GM19463 (cell line): ENCODE measurements at regions not wholly inside any gene's neighbourhood (a gene's known extent, or its start where the extent isn't known, plus 50 kb on each side); places are given as distances from the start of the nearest gene placed in this dataset.

ENCODE experiments used
- ATAC-seq: cut with Tn5 transposase; IDR thresholded peaks from one replicate; pipeline ENCODE4 v1.9.1; 2021; ENCODE audit warnings: mild to moderate bottlenecking, moderate library complexity; ENCODE audit not compliant: unreplicated experiment

GRCh38 chr5:92599217-92599810 lies 981.7 kb downstream of the NR2F1-AS1 start:
- no peak for ATAC-seq

DNA sequence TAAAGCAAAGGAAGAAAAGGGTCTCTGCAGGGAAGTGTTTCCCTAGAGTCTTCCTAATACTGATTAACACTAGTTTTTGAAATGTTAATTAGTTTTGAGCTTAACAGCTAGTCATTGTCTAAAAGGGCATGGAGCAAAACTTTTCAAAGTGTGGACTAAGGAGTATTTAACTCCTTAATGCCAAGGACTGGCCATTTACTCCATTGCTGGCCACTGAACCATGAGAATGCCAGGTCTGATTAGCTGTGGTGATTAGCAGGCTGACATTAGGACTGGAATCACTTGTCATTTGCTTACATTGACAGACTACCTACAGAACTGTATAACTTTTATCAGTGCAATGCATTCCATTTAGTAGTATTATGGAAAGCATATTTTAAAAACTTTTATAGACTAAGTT lies 987.0 kb downstream of the NR2F1-AS1 start:
- ATAC-seq: no peak

DNA sequence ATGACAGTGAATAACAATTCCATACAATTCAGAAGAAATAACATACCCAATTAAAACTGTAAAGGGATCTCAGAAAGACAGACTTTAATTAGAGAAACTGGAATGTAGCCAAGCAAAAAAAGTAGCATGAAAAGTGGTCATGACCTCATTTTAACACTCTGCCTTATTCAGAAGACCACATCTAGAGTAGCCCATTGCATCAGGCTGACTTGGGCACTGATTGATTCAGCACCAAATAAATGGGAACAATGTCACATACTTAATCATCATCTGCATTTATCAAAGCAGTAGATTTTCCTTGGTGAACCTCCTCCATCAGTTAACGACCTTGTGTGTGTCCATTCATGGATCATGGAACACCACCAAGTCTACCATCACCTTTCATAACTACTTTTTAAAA lies 992.1 kb downstream of the NR2F1-AS1 start:
- ATAC-seq: no peak

DNA sequence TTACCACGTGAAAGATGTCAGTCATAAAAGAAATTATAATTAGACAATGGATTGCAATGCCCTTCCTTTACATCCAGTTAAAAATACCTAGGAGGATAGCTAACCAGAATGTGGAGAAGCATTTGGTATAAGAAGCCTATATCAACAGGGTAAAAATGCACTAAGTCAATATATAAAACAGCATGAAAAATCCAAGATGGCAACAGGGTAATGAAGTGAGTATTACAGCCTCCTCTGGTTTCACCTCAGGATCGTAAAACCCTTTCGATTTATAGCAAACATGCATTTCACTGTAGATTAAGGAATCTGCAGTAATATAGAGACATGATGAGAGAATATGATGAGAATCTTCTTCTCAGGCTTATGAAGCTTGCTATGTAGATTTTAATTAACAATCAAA lies 999.3 kb downstream of the NR2F1-AS1 start:
- no peak for ATAC-seq

GRCh38 chr5:92581249-92581648 lies 999.8 kb downstream of the NR2F1-AS1 start:
- ATAC-seq: no peak

DNA sequence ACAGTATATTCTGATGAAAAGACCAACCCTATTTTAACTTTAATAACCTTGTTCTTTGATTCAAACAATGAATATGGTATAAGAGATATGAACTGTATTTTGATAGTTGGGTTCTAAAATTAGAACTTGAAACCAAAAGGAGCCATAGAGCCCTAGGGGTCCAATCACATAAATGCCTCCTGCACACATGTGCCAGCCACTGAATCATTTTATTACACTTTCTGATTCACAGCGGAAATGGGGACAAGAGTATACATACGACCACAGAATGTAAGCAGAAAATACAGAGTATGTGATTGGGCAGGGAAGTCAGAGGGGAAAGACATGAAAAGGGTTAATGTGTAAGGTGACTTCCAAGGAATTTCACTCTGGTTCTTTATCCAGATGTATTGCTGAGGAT lies 1000.2 kb downstream of the NR2F1-AS1 start:
- ATAC-seq: no peak

DNA sequence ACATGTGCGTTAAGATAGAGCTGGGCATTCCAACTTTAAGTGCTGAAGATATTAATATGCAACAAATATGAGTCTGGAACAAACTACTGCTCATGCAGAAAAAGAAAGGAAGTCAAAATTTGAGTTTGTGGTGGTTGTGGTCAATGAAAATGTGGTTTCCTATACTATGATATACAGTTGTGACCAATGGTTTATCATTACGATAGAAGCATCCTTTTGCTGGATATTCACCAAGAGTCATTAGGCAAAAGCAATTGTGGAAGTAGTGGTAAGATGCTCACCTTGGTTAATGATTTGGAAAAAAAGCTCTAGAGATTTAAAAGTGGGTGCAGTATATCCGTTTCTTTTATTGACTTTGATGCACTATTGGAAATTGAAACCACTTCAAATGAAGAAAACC lies 1007.0 kb downstream of the NR2F1-AS1 start:
- no peak for ATAC-seq

DNA sequence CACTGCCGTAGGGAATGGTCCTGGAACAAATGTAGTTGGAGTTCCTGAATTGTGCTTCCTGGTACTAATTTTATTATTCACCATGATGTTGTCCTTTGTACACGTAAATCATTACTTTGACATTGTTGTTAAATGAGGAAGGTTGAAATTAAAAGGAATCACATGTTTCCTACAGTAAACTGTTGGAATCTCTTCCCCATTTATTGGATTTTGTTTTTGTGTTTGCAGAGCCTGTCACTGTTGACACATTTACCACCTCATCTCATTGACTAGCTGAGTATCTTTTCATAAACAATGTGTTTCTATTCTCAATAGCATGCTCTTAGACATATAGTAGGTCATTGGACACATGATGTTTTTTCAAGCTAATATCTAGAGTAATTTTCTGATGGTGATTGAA lies 1012.5 kb downstream of the NR2F1-AS1 start:
- no peak for ATAC-seq

- no peak for ATAC-seq
Observed at GRCh38 chr5:92567831-92568450, 1013.1 kb downstream of the NR2F1-AS1 start.

DNA sequence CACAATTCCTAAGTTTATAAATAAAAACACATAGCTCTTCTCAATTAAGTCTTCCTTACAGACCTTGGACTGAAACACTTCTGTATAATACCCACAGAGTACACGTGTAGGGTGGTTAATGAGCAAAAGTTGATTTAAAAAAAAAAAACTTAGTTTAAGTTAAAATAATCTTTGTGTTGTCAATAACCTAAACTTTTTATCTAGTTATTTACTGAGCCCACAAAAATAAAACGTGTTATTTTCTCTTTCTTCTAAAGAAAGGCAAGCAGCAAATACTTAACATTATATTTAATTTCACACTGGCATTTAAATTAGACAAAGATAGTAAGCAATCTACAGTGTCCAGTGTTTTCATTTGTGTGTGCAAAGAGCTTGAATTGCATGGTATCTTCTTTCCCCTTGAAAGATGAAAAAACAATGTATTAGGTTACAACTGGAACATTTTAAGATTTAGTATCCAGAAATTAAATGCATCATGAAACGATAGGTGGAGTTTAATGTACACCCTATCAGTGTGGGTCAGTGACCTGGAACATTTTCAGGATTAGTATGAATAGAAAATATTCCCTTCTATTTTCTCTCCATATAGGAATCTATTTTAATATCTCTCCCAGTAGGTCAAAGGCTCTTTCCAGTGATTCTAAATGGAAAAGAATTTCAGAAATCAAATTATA lies 1014.8 kb downstream of the NR2F1-AS1 start:
- ATAC-seq: no peak

DNA sequence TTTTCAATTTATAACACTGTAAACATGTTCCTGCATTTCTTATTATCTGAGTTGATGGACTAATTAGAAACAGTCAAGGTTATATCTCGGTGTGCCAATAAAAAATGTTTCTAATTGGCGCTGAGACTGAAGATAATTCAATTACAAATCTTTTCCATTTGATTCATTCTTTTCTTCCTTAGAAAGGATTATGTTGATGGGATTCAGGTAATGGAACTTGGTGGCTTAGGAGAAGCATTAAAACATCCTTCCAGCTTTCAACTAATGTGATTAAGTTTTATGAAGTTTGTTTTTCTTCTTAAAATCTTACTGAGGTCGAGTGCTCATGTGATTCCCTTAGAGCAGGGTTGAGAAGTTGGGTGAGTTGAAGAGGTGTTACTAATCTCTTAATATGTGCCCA lies 1015.3 kb downstream of the NR2F1-AS1 start:
- ATAC-seq: no peak

- no peak for ATAC-seq
Observed at GRCh38 chr5:92562065-92562464, 1019.0 kb downstream of the NR2F1-AS1 start.

GRCh38 chr5:92561411-92561959 lies 1019.5 kb downstream of the NR2F1-AS1 start:
- ATAC-seq: no peak

DNA sequence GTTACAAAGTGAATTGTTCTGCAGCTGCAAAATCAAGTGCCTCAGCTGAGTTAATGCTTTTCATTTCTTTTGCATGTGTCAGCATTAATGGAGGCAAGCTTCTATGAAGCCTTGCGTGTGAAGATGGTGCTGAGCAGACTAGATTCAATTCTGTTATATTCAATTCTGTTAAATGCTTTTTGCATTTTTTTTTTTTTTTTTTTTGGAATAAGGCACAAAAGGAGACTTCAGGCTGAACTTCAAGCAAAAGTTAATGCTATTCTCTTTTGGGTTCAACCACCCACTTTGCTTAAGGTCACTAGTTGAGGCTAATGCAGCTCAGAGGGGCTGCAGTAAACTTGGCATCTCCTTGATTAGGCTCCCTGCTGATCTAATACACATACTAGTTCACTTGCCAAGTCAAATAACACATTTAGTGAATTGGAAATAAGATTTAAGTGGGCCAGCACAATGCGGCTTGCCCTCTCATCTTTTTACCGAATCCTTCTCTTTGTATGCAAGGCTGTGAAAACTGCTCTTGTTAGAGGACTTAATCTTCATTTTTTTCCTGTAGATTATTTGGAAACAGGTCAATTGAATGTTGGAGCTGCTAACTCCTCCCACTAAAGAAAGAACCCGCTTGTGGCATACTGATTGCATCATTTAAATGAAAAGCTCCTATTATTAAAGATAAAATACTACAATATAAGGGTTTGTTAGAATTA lies 1020.2 kb downstream of the NR2F1-AS1 start:
- no peak for ATAC-seq

GRCh38 chr5:92559781-92560180 lies 1021.2 kb downstream of the NR2F1-AS1 start:
- ATAC-seq: no peak

DNA sequence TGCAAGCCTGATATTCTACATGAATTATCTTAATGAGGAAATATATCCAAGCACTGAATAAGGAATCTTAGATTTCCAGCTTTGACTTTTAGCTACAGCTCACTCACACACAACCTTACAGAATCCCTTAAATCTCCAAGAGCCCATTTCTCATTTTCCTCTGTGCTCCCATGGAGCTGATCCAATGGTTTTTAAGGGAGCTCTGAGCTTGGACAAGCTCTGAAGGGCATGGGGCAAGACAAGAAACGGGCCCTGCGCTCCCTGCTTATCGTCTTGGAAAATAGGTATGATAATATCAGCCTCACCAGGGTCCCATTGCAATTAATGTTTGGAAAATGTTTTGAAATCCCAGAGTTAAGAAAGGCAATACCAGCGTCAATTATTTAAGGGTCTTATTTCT lies 1021.7 kb downstream of the NR2F1-AS1 start:
- ATAC-seq: no peak

DNA sequence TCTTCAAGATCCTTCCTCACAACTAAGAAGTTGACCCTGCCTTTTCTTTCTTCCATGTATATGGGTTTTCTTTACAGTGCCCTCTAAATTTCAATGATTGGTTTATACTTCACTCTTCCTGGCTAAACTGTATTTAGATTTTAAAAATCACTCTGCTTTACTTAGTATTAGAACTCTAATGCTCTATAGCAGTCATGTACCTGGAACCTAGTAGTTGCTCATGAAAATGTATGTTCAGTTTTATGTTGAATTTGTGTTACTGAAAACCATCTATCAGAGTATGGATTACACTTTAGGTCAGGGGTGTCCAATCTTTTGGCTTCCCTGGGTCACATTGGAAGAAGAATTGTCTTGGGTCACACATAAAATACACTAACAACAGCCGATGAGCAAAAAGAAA lies 1024.3 kb downstream of the NR2F1-AS1 start:
- ATAC-seq: no peak

DNA sequence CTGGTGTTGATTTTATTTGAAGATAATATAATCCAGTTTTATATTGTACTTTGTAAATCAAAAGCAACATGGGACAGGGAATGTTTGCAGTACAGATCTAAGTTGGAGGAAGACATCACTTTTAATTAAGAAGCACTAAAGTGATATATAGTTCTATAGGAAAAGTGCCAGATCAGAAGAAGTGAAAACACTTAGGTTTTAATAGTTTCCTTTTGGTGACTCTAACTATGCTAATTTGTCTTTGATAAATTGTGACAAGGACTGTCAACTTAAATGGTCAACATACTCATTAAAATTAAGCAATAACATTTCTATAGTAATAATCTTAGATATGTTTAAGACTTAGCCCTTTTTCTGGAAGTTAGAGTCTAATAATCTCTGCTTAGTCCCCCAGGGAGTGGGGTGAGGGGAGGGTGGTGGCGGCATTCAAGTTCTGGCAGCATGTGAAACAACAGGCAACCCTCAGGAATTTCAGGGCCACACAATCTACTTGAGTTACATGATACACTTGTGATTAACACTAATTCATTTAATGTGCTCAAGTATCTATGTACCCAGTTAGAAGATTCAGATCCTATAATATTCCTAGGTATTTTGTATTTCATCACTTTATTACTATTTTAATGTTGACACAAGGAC lies 1026.5 kb downstream of the NR2F1-AS1 start:
- no peak for ATAC-seq

- ATAC-seq: no peak
Observed at GRCh38 chr5:92553326-92553725, 1027.7 kb downstream of the NR2F1-AS1 start.

- ATAC-seq: no peak
Observed at GRCh38 chr5:92552206-92553160, 1028.5 kb downstream of the NR2F1-AS1 start.
